ENCODE measurements at regions not wholly inside any gene's neighbourhood (a gene's known extent, or its start where the extent isn't known, plus 50 kb on each side); places are given as distances from the start of the nearest gene placed in this dataset.

DNA sequence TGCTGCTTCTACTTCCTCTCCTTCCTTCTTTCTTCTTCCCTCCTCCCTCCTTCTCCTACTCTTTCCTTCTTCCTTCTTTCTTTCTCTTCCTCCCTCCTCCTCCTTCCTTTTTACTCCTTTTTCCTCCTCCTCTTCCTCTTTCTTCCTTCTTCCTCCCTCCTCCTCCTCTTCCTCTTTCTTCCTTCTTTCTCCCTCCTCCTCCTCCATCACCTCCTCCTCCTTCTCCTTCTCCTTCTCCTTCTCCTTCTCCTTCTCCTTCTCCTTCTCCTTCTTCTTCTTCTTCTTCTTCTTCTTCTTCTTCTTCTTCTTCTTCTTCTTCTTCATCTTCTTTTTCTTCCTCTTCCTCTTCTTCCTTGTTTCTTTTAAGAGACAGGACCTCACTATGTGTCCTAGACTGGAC, 224.0 kb downstream of the NR2F2 start:
- intact Hi-C loops (cut with DNase I), result no loop called here
- no peak for ATAC-seq
- no peak for DNase-seq (ENCODE audit: missing footprints)

DNA sequence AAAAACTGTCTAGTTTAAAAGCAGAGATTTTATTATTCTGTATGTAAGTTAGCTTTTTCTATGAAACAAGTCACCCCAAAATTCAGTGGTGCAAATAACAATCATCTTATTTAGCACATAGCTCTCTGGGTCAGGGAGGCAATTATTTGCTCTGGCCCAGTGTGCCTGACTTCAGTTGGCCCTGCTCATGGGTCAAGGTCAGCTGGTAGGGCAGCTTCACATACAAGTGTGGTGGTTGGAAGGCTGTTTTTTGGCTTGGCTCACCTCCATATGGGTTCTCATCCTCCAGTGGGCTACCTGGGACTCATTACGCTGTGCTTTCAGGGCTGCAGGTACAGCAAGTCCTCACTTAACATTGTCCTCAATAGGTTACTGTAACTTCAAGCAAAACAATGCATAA, 228.6 kb downstream of the NR2F2 start:
- intact Hi-C loops (cut with DNase I), result no loop called here
- ATAC-seq (no peak), DNase-seq (ENCODE audit: missing footprints) (no peak)

DNA sequence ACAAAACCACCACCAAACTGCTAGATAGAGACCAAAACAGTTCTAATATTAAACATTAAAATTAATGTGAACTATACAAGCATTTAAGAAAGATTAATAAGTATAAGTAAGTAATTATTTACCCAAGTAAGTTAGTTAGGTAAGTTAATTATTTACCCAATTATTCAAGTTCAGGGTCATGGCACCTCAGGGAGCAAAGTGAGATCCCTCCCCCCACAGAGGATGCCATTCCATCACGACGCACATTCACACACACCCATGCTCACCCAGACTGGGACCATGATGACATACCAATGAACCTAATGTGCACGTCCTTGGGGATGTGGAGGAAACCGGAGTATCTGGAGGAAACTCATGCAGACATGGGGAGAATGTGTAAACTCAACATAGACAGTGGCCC, 229.1 kb downstream of the NR2F2 start:
- DNase-seq (ENCODE audit: missing footprints), result no peak
- no peak for ATAC-seq
- intact Hi-C loops (cut with DNase I), result no loop called here

DNA sequence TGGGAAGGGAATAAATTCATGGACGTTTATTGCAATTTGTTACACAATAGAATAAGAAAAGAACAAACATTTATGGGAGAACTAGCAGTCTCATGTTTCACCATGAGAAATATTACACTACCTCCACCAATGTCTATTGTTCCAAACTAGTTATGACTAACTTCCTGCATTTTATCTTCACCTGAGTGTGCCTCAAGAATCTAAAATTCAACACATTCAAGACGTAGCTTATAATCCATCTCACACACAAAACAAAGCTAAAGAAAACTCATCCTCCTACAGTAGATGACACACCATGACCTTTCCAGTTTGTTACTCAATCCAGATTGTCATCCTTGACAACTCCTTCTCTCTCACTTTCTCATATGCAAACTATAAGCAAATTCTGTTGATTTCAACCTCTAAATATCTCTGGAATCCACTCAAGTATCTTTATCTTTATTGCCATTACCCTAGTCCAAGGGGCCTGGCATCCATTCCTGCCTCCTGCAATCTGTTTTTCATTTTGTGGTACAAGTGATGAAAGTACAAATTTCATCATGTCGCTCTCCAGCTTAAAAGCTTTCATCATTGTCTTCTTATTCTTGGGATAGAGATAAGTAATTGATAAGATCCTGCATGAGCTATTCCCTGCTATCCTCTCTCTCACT, 229.9 kb downstream of the NR2F2 start:
- DNase-seq (ENCODE audit: missing footprints), result no peak
- no peak for ATAC-seq
- intact Hi-C loops (cut with DNase I), result no loop called here

DNA sequence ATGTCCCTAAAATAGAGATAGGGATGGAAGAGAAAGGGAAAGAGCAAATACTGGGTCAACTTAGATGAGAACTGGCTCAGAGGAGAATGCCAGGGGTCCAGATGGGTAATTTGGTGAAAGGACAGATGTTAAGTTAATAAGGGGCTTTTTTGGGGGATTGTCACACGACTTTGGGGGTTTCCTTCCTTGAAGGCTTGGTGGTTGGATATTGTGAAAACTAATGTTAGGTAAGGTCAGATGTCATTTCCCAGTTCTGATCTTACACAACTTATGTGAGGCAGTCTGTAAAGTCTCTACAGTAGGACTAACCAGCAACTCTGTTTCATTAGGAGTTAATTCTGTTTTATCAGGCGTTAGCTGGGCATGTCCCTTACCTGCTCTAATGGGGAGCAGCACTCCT, 231.1 kb downstream of the NR2F2 start:
- intact Hi-C loops (cut with DNase I), result no loop called here
- no peak for ATAC-seq

DNA sequence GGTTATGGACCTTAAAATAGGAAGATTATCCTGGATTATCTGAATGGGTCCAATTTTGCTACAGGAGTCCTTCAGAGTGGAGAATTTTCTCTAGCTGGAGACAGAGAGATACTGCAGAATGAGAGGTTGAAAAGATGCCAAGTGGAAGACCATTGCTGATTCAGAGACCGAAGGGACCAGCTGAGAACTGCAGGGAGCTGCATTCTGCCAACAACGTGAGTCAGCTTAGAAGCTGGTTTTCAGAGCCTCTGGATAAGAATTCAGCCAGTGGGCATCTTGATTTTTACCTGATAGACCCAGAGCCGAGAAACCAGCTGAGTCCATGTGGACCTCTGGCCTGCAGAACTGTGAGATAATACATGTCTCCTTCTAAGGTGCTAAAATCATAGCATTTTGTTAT, 234.0 kb downstream of the NR2F2 start:
- intact Hi-C loops (cut with DNase I), result no loop called here
- no peak for ATAC-seq

More for the DNA sequence above, 231.1 kb downstream of the NR2F2 start:
- DNase-seq (ENCODE audit: missing footprints), result no peak

DNA sequence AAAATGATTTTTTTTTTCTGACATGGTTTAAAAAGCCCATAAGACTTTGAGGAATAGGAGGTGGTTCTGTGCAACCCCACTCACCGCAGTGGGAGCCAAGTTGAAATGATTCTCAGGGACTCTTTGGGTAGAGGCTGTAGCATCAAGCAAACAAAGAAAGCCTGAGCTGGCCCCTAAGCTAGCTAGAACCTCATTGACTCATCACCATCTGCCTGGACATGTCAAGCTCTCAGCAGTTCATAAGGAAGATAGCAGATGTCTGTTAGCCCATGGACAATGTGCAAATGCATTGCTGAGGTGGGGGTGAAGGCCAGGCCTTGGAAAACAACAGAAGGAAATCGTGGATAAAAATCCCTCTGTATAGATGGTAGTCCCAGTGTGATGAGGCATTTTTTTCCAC, 234.8 kb downstream of the NR2F2 start:
- ATAC-seq, result no peak
- intact Hi-C loops (cut with DNase I), result no loop called here
- DNase-seq (ENCODE audit: missing footprints), result no peak

More for the DNA sequence above, 234.0 kb downstream of the NR2F2 start:
- DNase-seq (ENCODE audit: missing footprints), result no peak

DNA sequence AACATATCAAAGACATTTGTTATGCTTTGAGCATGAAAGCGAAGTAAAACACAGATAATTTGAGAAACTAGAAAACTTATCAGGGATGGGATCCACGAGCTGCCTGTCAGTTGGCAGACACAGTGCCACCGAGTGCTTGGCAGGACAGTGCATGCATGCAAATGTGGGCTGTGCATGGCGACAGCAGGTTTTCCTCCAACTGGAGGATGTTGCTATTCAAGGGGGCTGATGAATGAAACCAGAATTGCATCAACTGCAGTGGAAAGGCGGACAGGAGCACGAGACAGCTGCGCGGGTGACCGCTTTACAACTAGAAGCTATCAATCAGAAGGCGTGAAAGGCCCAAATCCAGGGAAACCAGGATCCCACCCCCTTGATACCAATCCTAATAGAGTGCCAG, 244.3 kb downstream of the NR2F2 start:
- ATAC-seq, result no peak
- DNase-seq (ENCODE audit: missing footprints), result no peak
- intact Hi-C loops (cut with DNase I), result no loop called here

DNA sequence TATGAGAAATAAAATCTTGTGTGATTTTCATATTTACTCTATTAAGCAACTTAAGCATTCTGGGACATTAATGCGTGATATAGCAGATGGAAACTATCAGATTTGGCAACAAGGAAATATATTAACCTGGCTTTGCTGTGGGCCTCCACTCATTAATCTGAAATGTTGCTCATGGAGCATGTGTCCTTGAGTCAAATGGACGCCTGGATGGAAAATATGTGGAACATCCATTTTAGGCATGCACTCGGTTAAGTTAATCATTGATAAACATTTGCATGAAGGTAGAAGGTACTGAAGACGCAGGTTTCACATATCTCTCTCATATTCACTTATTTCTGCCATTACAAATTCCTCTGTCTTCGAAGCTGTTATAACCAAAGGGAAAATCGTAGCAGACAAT, 246.1 kb downstream of the NR2F2 start:
- intact Hi-C loops (cut with DNase I), result no loop called here
- ATAC-seq (no peak), DNase-seq (ENCODE audit: missing footprints) (no peak)

DNA sequence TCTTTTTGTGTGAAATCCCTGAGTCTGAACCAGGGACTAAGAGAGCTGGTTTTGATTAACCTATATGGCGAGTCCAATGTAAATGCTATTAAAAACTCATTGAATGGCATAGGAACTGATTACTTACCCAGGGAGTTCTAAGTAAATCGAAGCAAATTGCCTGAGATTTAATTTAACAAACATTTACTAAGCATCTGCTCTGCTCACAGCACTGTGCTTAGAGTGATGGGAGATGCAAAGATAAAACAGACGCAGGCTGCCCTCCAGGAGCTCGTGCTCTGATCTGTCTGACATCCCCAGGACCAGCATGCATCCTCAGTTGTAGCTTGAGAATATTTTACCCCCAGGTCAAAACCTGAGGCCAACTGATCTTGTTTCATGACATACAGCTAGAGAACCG, 247.9 kb downstream of the NR2F2 start:
- ATAC-seq, result no peak
- intact Hi-C loops (cut with DNase I), result no loop called here
- DNase-seq (ENCODE audit: missing footprints), result no peak

DNA sequence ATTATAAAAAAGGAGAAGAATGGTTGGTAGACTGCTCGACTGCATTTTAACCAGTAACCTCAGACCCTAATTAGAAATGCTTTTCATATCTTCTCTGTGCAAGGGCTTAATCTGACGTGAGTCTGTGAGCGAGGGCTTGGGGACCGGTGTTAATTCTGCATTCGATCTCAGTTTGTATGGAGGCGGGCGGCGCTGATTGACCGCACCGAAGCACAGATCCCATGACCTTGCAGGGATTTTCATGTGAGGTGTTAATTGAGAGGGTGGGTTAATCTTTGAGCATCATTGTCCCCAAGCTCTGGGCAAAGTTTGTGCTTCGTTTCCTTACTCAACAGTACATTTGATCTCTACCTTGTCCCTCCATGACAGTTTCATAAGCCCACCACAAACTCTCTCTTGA, 250.9 kb downstream of the NR2F2 start:
- ATAC-seq (no peak), DNase-seq (ENCODE audit: missing footprints) (no peak)
- intact Hi-C loops (cut with DNase I), result no loop called here

DNA sequence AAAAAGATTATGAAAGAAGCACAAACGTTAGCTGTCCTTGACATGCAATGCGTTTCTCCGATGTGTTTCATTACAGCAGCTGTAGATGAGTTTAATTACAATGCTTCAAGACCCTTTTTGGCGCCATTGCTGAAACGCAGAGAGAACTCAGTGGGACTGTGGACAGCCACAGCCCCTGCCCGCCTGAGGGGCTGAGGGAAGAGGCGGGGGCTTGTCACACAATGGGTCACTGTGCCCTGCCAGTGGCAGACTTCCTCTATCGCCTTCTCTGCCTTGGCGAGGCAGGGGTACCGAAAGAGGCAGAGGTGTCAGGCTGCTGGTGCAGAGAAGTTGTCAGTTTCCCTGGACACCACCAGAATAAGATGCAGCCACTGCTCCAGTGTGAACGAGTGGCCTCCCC, 252.0 kb downstream of the NR2F2 start:
- intact Hi-C loops (cut with DNase I), result no loop called here

DNA sequence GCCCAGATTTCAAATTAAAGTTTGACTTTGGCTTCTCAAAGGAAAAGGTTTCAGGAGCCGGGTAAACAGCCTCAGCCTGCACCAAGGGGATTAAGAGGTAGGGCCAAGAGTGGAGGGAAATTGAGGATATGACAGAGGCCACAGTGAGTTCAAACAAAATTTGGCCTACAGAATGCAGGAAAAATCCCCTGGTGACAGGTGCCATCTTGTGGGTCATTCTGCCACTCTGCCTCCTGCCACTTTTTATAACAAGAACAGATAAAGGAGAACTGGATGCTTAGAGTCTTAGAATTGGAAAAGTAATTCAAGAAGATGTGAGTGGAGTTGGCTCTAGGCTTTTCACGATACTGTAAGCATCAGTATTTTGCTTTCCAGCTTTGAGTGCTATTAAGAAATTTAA, 253.2 kb downstream of the NR2F2 start:
- no peak for ATAC-seq
- intact Hi-C loops (cut with DNase I), result loop anchor here (2.0 kb wide), 1 partner anchor 225 kb away; no protein-coding TSS in a partner anchor
- DNase-seq (ENCODE audit: missing footprints), result no peak

More for the DNA sequence above, 252.0 kb downstream of the NR2F2 start:
- ATAC-seq (no peak), DNase-seq (ENCODE audit: missing footprints) (no peak)

DNA sequence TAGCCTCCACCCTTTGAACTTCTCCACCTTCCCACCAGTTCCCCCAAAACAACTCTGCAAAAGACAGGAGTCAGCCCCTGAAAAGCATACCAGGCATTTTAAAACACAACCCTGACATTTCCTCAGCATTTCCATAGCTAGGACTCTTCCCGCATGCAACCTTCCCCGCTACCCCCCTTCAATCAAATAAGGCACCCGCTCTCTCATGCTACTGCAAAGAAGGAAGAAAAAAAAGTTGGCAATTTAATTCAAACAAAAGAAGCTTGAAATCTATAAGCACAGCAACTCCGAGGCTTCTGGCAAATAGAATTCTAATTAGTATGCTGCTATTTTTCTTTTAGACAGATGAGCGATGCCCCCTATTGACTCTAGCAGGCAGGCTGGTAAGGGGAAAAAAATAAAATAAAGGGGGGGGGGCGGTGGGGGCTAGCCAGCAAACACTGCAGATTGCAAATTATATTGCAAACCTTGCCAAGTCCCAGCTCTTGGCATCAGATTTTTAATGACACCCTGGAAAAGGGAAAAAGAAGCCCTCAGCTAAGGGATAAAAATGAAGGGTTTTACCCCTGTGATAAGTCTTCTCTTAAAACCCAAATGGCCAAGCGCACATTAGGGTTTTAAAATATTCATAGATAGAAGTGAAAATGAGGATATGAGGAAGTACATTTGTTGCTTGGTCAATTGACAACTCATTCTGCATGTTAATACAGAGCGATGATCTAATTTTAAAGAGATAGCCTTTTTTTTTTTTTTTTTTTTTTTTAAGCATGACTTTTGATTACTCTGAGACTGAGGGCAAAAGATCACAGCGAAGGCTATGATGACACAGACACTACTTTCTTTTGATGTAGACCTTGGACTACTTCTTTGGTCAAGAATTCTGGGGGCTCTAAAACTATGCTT, 255.2 kb downstream of the NR2F2 start:
- intact Hi-C loops (cut with DNase I), result loop anchor here (2.0 kb wide), 1 partner anchor 227 kb away; no protein-coding TSS in a partner anchor
- DNase-seq (ENCODE audit: missing footprints), result no peak
- no peak for ATAC-seq

DNA sequence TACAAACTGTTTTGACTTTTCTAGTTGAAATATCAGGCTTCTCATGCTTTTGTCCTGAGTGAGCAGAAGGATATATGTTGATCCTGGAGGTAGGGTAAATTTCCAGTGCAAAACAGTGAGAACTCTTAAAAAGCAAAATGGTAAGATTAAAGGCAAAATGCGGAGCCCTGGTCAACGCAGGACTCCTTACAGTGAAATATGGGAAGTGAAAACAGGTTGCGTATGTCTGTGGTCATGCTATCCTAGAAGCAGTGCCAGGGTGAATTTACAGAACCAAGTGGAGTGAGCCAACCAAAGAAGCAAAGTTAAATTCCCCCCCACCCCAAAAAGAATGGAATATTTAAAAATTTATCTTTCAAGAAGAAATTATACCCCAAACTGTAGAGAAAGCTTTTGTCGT, 256.4 kb downstream of the NR2F2 start:
- no peak for DNase-seq (ENCODE audit: missing footprints)
- ATAC-seq, result no peak
- intact Hi-C loops (cut with DNase I), result no loop called here

DNA sequence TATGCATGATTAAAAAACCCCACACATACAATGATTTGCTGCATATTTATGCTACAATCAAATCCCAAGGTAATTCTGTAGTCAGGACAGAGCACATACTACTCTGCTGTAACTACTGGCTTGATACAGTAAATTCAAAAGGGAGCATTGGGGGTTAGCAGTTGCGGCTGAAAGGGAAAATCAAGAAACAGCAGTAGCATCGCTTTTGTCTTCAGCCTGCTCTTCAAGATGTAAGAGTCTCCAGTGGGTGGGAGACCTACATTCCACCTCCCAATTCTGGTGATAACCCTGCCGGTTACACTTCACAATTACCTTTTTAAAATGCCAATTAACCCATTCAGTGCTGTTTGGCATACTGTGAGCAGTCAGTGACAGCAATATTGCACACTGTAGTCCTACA, 259.4 kb downstream of the NR2F2 start:
- DNase-seq (ENCODE audit: missing footprints), result no peak
- ATAC-seq, result no peak
- intact Hi-C loops (cut with DNase I), result no loop called here

DNA sequence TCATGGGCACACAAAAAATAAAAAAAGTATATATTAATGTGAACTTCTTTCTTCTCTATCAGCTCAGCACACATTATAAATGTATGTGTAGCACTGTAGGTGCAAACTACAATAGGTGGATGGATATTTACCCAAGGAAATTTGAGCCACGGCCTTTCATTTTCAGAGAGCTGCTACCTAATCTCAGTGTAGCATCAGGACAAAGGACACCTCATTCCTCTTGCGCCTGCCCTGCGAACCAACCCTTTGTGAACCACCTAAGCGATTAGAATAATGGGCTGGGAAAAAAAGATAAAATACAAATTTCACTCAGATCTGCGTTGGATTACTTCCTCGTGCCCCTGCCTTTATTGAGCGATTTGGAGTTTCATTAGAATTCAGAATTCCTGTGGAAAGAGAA, 263.2 kb downstream of the NR2F2 start:
- intact Hi-C loops (cut with DNase I), result no loop called here
- DNase-seq (ENCODE audit: missing footprints), result no peak
- no peak for ATAC-seq

DNA sequence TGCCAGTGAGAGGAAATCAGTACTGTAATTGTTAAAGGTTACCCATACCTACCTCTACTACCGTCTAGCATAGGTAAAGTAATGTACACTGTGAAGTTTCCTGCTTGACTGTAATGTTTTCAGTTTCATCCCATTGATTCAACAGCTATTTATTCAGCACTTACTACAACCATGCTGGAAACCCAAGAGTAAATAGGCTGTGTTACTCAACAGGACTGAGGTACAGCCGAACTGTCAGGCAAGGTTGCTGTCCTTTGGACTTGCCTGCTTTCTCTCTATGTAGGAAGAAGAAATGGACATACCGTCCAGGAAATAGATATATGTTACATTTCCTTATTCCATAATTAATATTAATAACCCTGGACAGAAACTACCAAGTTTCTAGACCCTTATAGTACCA, 265.5 kb downstream of the NR2F2 start:
- DNase-seq (ENCODE audit: missing footprints) (no peak), ATAC-seq (no peak)
- intact Hi-C loops (cut with DNase I), result no loop called here

DNA sequence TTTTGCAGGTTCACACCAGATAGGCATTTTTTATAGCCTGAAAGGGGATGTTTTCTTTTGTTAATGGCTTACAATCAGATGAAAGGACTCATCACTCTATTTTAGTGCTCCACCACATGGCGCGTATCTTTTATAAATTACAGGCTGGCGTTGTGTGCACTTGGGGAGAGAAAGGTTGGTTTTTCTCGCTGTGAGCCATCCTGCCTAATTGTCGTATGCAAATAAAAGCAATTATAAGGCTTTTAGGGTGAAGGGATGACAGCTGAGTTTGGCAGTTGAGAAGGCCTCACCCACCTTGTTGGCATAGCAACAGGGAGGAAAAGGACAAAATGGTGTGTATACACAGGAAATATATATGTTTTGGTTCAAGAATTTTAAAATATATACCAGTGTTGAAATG, 268.0 kb downstream of the NR2F2 start:
- DNase-seq (ENCODE audit: missing footprints) (no peak), ATAC-seq (no peak)
- intact Hi-C loops (cut with DNase I), result no loop called here

DNA sequence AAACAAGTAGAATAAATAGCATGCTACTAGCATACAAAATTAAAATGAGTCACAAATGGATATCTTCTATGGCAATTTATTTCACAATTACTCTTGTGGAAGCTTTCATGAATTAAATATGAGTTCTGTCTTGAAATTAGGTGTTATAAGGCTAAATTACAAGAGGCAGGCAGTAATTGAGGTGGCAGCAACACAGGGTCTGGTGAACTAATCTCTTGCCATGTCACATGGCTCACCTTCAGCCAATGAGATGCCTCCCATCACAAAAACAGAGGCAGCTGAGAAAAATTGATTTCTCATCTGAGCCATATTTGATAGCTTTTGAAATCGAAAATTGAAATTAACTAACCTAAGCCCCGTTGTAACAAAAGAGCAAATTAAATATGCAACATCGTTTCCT, 268.8 kb downstream of the NR2F2 start:
- DNase-seq (ENCODE audit: missing footprints) (no peak), ATAC-seq (no peak)
- intact Hi-C loops (cut with DNase I), result no loop called here
